Endodermal cell (in vitro differentiated cells): ENCODE measurements at regions not wholly inside any gene's neighbourhood (a gene's known extent, or its start where the extent isn't known, plus 50 kb on each side); places are given as distances from the start of the nearest gene placed in this dataset.

ENCODE experiments used
- DNase-seq: peaks from one replicate; pipeline ENCODE4 v3.0.0-alpha.2; 2017
- H3K27ac ChIP-seq: 2 replicates; pipeline ENCODE4 v1.5.1; 2013; ENCODE audit warnings: mild to moderate bottlenecking, low read depth, low read length, moderate library complexity
- H3K27me3 ChIP-seq: 2 replicates; pipeline ENCODE4 v1.6.1; 2013; ENCODE audit warnings: mild to moderate bottlenecking, low read length, moderate library complexity; ENCODE audit not compliant: insufficient read depth, control insufficient read depth, poor library complexity, severe bottlenecking
- H3K36me3 ChIP-seq: 2 replicates; pipeline ENCODE4 v1.7.0; 2013; ENCODE audit warnings: mild to moderate bottlenecking, low read length, moderate library complexity; ENCODE audit not compliant: control insufficient read depth, insufficient read depth
- H3K4me1 ChIP-seq: one replicate; pipeline ENCODE4 v1.7.0; 2013; ENCODE audit warnings: low read length; ENCODE audit not compliant: control insufficient read depth, insufficient read depth
- H3K4me3 ChIP-seq: 2 replicates; pipeline ENCODE4 v1.5.1; 2013; ENCODE audit warnings: mild to moderate bottlenecking, low read length, moderate library complexity
- H3K9ac ChIP-seq: 2 replicates; pipeline ENCODE4 v1.6.1; 2013; ENCODE audit warnings: mild to moderate bottlenecking, low read length, moderate library complexity; ENCODE audit not compliant: poor library complexity, severe bottlenecking; ENCODE audit errors: extremely low read depth
- H3K9me3 ChIP-seq: 2 replicates; pipeline ENCODE4 v1.6.1; 2013; ENCODE audit warnings: mild to moderate bottlenecking, low read length, moderate library complexity; ENCODE audit not compliant: control insufficient read depth
- H3K27ac Mint-ChIP-seq: 2 replicates; pipeline ENCODE4 v1.8.0; 2020; ENCODE audit warnings: mixed read lengths
- H3K27me3 Mint-ChIP-seq: 2 replicates; pipeline ENCODE4 v1.8.0; 2021; ENCODE audit warnings: mild to moderate bottlenecking, mixed read lengths; ENCODE audit not compliant: insufficient read depth
- H3K36me3 Mint-ChIP-seq: 2 replicates; pipeline ENCODE4 v1.8.0; 2020; ENCODE audit warnings: low read depth, mixed read lengths
- H3K4me1 Mint-ChIP-seq: 2 replicates; pipeline ENCODE4 v1.8.0; 2020; ENCODE audit warnings: mixed read lengths
- H3K4me3 Mint-ChIP-seq: 2 replicates; pipeline ENCODE4 v1.8.0; 2020; ENCODE audit warnings: mild to moderate bottlenecking, moderate library complexity, mixed read lengths
- H3K9me3 Mint-ChIP-seq: 2 replicates; pipeline ENCODE4 v1.8.0; 2020; ENCODE audit warnings: mild to moderate bottlenecking, mixed read lengths
- WGBS, 2 experiments: methylation state at CpG; one replicate each; pipeline versions ENCODE4 v1.1.5 to v1.1.7; 2013; ENCODE audit warnings: missing lambda C conversion rate in 2 of 2, mixed read lengths in 1 of 2; ENCODE audit not compliant: insufficient coverage in 1 of 2, insufficient read length in 1 of 2; 5-methylcytosine and 5-hydroxymethylcytosine counted together
- TF ChIP-seq, protein P1 (sequence below): fragments of 200-600 bp; sonication (generic); conservative IDR thresholded peaks from 2 replicates; pipeline ENCODE4 v1.5.0; 2021; ENCODE audit warnings: antibody characterized with exemption, mild to moderate bottlenecking

DNA sequence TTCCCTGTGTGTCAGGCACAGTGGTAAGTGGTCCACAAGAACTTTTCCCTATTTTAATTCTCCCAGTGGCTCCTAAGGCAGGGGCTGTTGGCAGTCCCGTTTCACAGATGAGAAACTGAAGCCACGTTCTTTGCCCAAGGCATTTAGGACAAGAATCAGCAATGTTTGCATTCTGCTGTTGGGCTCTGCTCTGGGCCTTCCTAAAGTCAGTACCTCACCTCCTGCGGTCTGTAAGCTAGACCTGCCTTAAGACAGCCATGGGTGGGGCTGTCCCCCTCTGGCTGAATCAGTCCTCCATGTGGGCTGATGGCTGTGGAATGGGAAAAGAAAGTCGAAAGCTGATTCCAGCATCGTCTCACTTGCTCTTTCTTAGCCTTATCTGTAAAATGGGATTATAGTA is 304.8 kb downstream of the MAF start:
- H3K9ac ChIP-seq = no peak overlapping the region
- H3K4me3 Mint-ChIP-seq = no peak overlapping the region
- no peaks in the 10 kb centered on the region for H3K36me3 Mint-ChIP-seq
- no peak overlapping the region for H3K4me3 ChIP-seq
- H3K27ac ChIP-seq = no peak overlapping the region
- H3K4me1 Mint-ChIP-seq = peaks cover 53% of the 10 kb centered on the region
- TF ChIP-seq, protein P1, sequence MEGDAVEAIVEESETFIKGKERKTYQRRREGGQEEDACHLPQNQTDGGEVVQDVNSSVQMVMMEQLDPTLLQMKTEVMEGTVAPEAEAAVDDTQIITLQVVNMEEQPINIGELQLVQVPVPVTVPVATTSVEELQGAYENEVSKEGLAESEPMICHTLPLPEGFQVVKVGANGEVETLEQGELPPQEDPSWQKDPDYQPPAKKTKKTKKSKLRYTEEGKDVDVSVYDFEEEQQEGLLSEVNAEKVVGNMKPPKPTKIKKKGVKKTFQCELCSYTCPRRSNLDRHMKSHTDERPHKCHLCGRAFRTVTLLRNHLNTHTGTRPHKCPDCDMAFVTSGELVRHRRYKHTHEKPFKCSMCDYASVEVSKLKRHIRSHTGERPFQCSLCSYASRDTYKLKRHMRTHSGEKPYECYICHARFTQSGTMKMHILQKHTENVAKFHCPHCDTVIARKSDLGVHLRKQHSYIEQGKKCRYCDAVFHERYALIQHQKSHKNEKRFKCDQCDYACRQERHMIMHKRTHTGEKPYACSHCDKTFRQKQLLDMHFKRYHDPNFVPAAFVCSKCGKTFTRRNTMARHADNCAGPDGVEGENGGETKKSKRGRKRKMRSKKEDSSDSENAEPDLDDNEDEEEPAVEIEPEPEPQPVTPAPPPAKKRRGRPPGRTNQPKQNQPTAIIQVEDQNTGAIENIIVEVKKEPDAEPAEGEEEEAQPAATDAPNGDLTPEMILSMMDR = no peak
- H3K4me1 ChIP-seq = peaks cover 29% of the 10 kb centered on the region
- peaks cover 6% of the 10 kb centered on the region for H3K9me3 Mint-ChIP-seq
- H3K27me3 Mint-ChIP-seq = no peaks in the 10 kb centered on the region
- no peaks in the 10 kb centered on the region for H3K36me3 ChIP-seq
- no peak for DNase-seq
- no peaks in the 10 kb centered on the region for H3K9me3 ChIP-seq
- WGBS, 2 experiments = 91 to 100% methylated on average over 2 to 4 of the region's 5 CpGs
- no peaks in the 10 kb centered on the region for H3K27me3 ChIP-seq
- H3K27ac Mint-ChIP-seq = no peak overlapping the region

DNA sequence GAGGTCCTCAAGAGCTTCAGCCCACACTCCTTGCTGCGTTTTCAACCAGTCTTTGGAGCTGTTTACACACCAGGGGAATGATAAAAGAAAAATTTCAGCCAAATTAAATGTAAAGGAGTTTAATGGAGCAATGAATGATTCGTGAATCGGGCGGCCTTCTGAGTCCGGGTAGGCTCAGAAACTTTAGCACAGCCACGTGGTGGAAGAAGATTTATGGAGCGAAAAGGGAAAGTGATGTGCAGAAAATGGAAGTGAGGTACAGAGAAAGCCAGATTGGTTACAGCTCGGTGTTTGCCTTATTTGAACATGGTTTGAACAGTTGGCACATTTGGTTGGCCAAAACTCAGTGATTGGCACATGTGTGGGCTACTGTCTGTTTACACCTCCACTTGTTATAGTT is 305.4 kb downstream of the MAF start:
- no peaks in the 10 kb centered on the region for H3K27me3 Mint-ChIP-seq
- H3K4me1 ChIP-seq = peaks cover 29% of the 10 kb centered on the region
- H3K4me3 Mint-ChIP-seq = no peak overlapping the region
- H3K9ac ChIP-seq = no peak overlapping the region
- H3K9me3 ChIP-seq = no peaks in the 10 kb centered on the region
- no peaks in the 10 kb centered on the region for H3K27me3 ChIP-seq
- H3K27ac ChIP-seq = no peak overlapping the region
- no peak for DNase-seq
- no peaks in the 10 kb centered on the region for H3K36me3 Mint-ChIP-seq
- no peak overlapping the region for H3K27ac Mint-ChIP-seq
- TF ChIP-seq, protein P1 = no peak
- peaks cover 6% of the 10 kb centered on the region for H3K9me3 Mint-ChIP-seq
- H3K4me1 Mint-ChIP-seq = peaks cover 57% of the 10 kb centered on the region
- 95 to 96% methylated on average over 7 to 8 of the region's 8 CpGs for WGBS, 2 experiments
- H3K4me3 ChIP-seq = no peak overlapping the region
- H3K36me3 ChIP-seq = no peaks in the 10 kb centered on the region

DNA sequence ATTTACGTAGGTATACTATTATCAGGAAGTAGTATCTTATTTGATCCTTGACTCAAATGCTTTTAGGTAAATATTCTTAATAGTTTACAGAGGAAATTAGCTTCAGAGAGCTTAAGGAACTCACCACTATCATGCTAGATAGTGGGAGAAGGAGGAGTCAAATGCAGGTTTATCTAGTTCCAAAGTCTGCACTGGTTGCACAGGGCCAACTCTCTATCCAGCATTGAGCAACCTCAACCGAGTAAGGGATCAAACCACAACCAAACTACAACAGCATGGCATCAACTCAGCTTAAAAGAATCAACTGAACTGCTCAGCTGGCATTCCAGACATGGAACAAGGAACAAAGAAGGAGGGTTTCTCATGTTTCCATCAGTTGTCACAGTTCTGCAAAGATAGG is 306.0 kb downstream of the MAF start:
- Mint-ChIP-seq H3K36me3 (no peaks in the 10 kb centered on the region), H3K9me3 (peaks cover 6% of the 10 kb centered on the region), H3K4me1 (peaks cover 56% of the 10 kb centered on the region), H3K27me3 (no peaks in the 10 kb centered on the region), H3K27ac (no peak overlapping the region), H3K4me3 (no peak overlapping the region)
- WGBS, 2 experiments = 86 to 100% methylated on average over 2 of the region's 2 CpGs
- no peak overlapping the region for H3K9ac ChIP-seq
- H3K27me3 ChIP-seq = no peaks in the 10 kb centered on the region
- no peaks in the 10 kb centered on the region for H3K9me3 ChIP-seq
- no peaks in the 10 kb centered on the region for H3K36me3 ChIP-seq
- DNase-seq = no peak
- no peak overlapping the region for H3K27ac ChIP-seq
- peaks cover 28% of the 10 kb centered on the region for H3K4me1 ChIP-seq
- TF ChIP-seq, protein P1 = no peak
- H3K4me3 ChIP-seq = peak overlapping the region; percentile 34
